Astrocyte (in vitro differentiated cells and primary cell): ENCODE measurements at regions not wholly inside any gene's neighbourhood (a gene's known extent, or its start where the extent isn't known, plus 50 kb on each side); places are given as distances from the start of the nearest gene placed in this dataset.

Experiments
- DNase-seq: peaks from one replicate; pipeline ENCODE4 v3.0.0-alpha.2; 2010; ENCODE audit warnings: low read depth
- FAIRE-seq: peaks from 2 replicates; lab custom pipeline; 2011; peaks lifted over from hg19 to GRCh38; lab: Jason Lieb, UNC
- H2AFZ ChIP-seq: 2 replicates; pipeline ENCODE4 v1.6.0; 2012; ENCODE audit warnings: low read depth, low read length, inconsistent platforms
- H3K27ac ChIP-seq: 2 replicates; pipeline ENCODE4 v1.5.1; 2011; ENCODE audit warnings: low read depth, low read length, inconsistent platforms
- H3K27me3 ChIP-seq: 2 replicates; pipeline ENCODE4 v1.6.0; 2011; ENCODE audit warnings: low read length, inconsistent platforms; ENCODE audit not compliant: insufficient read depth
- H3K36me3 ChIP-seq: 2 replicates; pipeline ENCODE4 v1.5.1; 2011; ENCODE audit warnings: low read length, inconsistent platforms; ENCODE audit not compliant: insufficient read depth
- H3K4me1 ChIP-seq: 2 replicates; pipeline ENCODE4 v1.5.1; 2011; ENCODE audit warnings: low read length, inconsistent platforms; ENCODE audit not compliant: insufficient read depth
- H3K4me2 ChIP-seq: 2 replicates; pipeline ENCODE4 v1.6.0; 2012; ENCODE audit warnings: low read length, inconsistent platforms
- H3K4me3 ChIP-seq: 2 replicates; pipeline ENCODE4 v1.5.1; 2011; ENCODE audit warnings: low read depth, mild to moderate bottlenecking, low read length, inconsistent platforms; ENCODE audit not compliant: insufficient read depth
- H3K79me2 ChIP-seq: 2 replicates; pipeline ENCODE4 v1.6.0; 2012; ENCODE audit warnings: mild to moderate bottlenecking, low read length, inconsistent platforms; ENCODE audit not compliant: insufficient read depth
- H3K9ac ChIP-seq: 2 replicates; pipeline ENCODE4 v1.6.0; 2012; ENCODE audit warnings: mild to moderate bottlenecking, low read length, inconsistent platforms
- H3K9me3 ChIP-seq: 2 replicates; pipeline ENCODE4 v1.5.1; 2012; ENCODE audit warnings: low read depth, mild to moderate bottlenecking, low read length, inconsistent platforms; ENCODE audit not compliant: insufficient read depth
- H4K20me1 ChIP-seq: 2 replicates; pipeline ENCODE4 v1.6.0; 2012; ENCODE audit warnings: low read length, inconsistent platforms; ENCODE audit not compliant: insufficient read depth
- H3K27ac Mint-ChIP-seq: one replicate; pipeline ENCODE4 v1.8.0; 2021; ENCODE audit warnings: mild to moderate bottlenecking, mixed read lengths; ENCODE audit not compliant: unreplicated experiment
- H3K27me3 Mint-ChIP-seq: one replicate; pipeline ENCODE4 v1.8.0; 2021; ENCODE audit warnings: low read depth, mixed read lengths; ENCODE audit not compliant: unreplicated experiment
- H3K36me3 Mint-ChIP-seq: one replicate; pipeline ENCODE4 v1.8.0; 2021; ENCODE audit warnings: low read depth, mixed read lengths; ENCODE audit not compliant: unreplicated experiment
- H3K4me1 Mint-ChIP-seq: one replicate; pipeline ENCODE4 v1.8.0; 2021; ENCODE audit warnings: low read depth, mixed read lengths; ENCODE audit not compliant: unreplicated experiment
- H3K4me3 Mint-ChIP-seq: one replicate; pipeline ENCODE4 v1.8.0; 2021; ENCODE audit warnings: mild to moderate bottlenecking, moderate library complexity, mixed read lengths; ENCODE audit not compliant: unreplicated experiment
- H3K9me3 Mint-ChIP-seq: one replicate; pipeline ENCODE4 v1.8.0; 2021; ENCODE audit warnings: mild to moderate bottlenecking, mixed read lengths; ENCODE audit not compliant: unreplicated experiment
- CTCF ChIP-seq: IDR thresholded peaks from 2 replicates; pipeline ENCODE4 v1.5.1; 2011; ENCODE audit warnings: low read depth, mild to moderate bottlenecking, inconsistent platforms, low read length, moderate library complexity; ENCODE audit not compliant: insufficient read depth
- EZH2 ChIP-seq: IDR thresholded peaks from 2 replicates; pipeline ENCODE4 v1.6.1; 2012; ENCODE audit warnings: mild to moderate bottlenecking, low read length, inconsistent platforms; ENCODE audit not compliant: insufficient read depth

DNA sequence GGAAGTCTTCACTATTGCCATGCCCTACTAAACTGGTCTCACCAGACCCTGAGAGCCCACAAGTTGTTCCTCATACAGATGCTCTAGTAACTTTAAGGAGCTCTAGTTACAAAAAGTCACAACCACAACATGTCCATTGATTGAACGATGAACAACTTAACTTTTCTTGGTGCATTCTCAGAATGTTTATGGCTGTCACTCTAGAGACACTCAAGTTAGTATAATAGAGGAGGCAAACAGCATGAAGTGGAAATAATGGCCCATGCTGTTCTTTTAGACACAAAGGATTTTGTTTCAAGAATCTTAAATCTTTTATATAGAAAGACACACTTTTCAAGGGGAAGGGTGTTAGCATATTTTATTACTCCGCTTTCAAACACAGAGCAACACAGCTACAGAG, 934.4 kb downstream of the HACE1 start:
- Mint-ChIP-seq H3K36me3 (no peaks in the 10 kb centered on the region), H3K4me3 (no peak overlapping the region), H3K4me1 (no peaks in the 10 kb centered on the region), H3K27me3 (no peaks in the 10 kb centered on the region), H3K27ac (no peak overlapping the region), H3K9me3 (no peaks in the 10 kb centered on the region)
- Histone ChIP-seq H3K4me3 (no peak overlapping the region), H3K27ac (no peak overlapping the region), H3K27me3 (no peaks in the 10 kb centered on the region), H3K79me2 (no peaks in the 10 kb centered on the region), H3K4me1 (no peaks in the 10 kb centered on the region), H3K9ac (no peak overlapping the region), H3K36me3 (no peaks in the 10 kb centered on the region), H3K9me3 (no peaks in the 10 kb centered on the region), H3K4me2 (no peak overlapping the region), H4K20me1 (no peaks in the 10 kb centered on the region), H2AFZ (no peak overlapping the region)
- DNase-seq (no peak), FAIRE-seq (no peak)
- TF ChIP-seq CTCF (no peak), EZH2 (no peak)

GRCh38 chr6:103910018-103910417, 949.7 kb downstream of the HACE1 start:
- Histone ChIP-seq H3K4me3 (no peak overlapping the region), H3K4me2 (no peak overlapping the region), H3K27ac (no peak overlapping the region), H3K9ac (no peak overlapping the region), H3K4me1 (no peaks in the 10 kb centered on the region), H4K20me1 (no peaks in the 10 kb centered on the region), H2AFZ (no peak overlapping the region), H3K9me3 (peaks cover 4% of the 10 kb centered on the region), H3K79me2 (no peaks in the 10 kb centered on the region), H3K27me3 (no peaks in the 10 kb centered on the region), H3K36me3 (no peaks in the 10 kb centered on the region)
- H3K4me1 Mint-ChIP-seq, result no peaks in the 10 kb centered on the region
- H3K27me3 Mint-ChIP-seq, result no peaks in the 10 kb centered on the region
- H3K9me3 Mint-ChIP-seq, result peaks cover 4% of the 10 kb centered on the region
- TF ChIP-seq CTCF (no peak), EZH2 (no peak)
- no peaks in the 10 kb centered on the region for H3K36me3 Mint-ChIP-seq
- H3K27ac Mint-ChIP-seq, result no peak overlapping the region
- H3K4me3 Mint-ChIP-seq, result no peak overlapping the region
- FAIRE-seq, result no peak
- DNase-seq, result no peak

GRCh38 chr6:103908898-103909297, 950.8 kb downstream of the HACE1 start:
- Histone ChIP-seq H3K4me3 (no peak overlapping the region), H3K4me1 (no peaks in the 10 kb centered on the region), H3K36me3 (no peaks in the 10 kb centered on the region), H4K20me1 (no peaks in the 10 kb centered on the region), H3K79me2 (no peaks in the 10 kb centered on the region), H2AFZ (no peak overlapping the region), H3K9ac (no peak overlapping the region), H3K27ac (no peak overlapping the region), H3K4me2 (no peak overlapping the region), H3K27me3 (no peaks in the 10 kb centered on the region), H3K9me3 (peaks cover 4% of the 10 kb centered on the region)
- Mint-ChIP-seq H3K4me1 (no peaks in the 10 kb centered on the region), H3K27me3 (no peaks in the 10 kb centered on the region), H3K36me3 (no peaks in the 10 kb centered on the region), H3K27ac (no peak overlapping the region), H3K9me3 (peaks cover 4% of the 10 kb centered on the region), H3K4me3 (no peak overlapping the region)
- TF ChIP-seq CTCF (no peak), EZH2 (no peak)
- no peak for FAIRE-seq
- no peak for DNase-seq
